ENCODE measurements at regions not wholly inside any gene's neighbourhood (a gene's known extent, or its start where the extent isn't known, plus 50 kb on each side); places are given as distances from the start of the nearest gene placed in this dataset.

DNA sequence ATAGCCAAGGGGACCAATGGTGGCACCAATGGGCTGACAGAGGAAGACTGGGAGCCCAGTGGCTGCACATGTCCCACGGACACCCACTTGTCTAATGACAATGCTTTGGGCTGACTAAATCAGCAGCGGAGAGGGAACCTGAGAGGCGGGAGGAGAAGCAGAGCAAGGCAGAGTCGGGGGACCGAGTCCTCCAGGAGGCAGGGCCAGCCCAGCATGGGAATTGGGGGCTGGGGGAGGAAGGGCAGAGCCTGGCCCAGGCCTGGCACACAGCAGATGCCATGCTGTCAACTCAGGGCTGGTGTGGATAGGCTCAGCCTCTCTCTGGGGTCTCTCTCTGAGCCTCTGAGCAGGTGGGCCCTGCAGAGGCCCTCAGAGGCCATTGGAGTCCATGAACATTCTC lies 78.4 kb upstream of the KLF13 start:
- TF ChIP-seq POLR2A (IDR thresholded peaks at IDR 0.05) = no peak
- TF ChIP-seq, protein P1, sequence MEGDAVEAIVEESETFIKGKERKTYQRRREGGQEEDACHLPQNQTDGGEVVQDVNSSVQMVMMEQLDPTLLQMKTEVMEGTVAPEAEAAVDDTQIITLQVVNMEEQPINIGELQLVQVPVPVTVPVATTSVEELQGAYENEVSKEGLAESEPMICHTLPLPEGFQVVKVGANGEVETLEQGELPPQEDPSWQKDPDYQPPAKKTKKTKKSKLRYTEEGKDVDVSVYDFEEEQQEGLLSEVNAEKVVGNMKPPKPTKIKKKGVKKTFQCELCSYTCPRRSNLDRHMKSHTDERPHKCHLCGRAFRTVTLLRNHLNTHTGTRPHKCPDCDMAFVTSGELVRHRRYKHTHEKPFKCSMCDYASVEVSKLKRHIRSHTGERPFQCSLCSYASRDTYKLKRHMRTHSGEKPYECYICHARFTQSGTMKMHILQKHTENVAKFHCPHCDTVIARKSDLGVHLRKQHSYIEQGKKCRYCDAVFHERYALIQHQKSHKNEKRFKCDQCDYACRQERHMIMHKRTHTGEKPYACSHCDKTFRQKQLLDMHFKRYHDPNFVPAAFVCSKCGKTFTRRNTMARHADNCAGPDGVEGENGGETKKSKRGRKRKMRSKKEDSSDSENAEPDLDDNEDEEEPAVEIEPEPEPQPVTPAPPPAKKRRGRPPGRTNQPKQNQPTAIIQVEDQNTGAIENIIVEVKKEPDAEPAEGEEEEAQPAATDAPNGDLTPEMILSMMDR (IDR thresholded peaks at IDR 0.05) = no peak

Measured in prostate gland (tissue), 2 donors.